NCI-H2107 (cell line): ENCODE measurements at regions not wholly inside any gene's neighbourhood (a gene's known extent, or its start where the extent isn't known, plus 50 kb on each side); places are given as distances from the start of the nearest gene placed in this dataset.
"Not testable (repeated sequence)": the region's sequence is repeated elsewhere in the genome, so short reads cannot be mapped to it uniquely, and the experiment has no call there.

Source experiments
- DNase-seq: peaks from one replicate; lab custom pipeline; 2025; lab: John Stamatoyannopoulos, UW

DNA sequence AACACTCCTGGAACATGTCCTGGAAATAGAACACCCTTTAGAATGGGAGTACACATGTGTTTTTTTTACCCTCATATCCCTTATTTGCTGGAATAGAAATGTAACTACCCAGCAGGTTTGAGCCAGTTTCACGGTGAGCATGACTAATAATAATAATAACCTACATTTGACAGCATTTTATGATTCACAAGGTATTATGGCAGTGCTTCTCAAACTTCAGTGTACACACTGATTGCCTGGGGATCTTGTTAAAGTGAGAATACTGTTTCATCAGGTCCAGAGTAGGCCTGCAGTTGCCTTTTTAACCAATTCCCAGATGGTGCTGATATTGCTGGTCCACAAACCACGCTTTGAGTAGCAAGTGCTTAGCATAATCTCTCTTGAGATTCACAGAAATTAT lies 63.9 kb downstream of the NFKBIZ start:
- no peak for DNase-seq

DNA sequence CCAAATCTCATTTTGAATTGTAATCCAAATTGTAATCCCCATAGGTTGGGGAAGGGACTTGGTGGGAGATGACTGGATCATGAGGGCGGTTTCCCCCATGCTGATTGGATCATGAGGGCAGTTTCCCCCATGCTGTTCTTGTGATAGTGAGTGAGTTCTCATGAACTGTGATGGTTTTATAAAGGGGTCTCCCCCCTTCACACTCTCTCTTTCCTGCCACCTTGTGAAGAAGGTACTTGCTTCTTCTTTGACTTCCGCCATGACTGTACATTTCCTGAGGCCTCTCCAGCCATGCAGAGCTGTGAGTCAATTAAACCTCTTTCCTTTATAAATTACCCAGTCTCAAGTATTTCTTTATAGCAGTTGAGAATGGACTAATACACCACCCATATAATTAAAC lies 68.4 kb downstream of the NFKBIZ start:
- not testable (repeated sequence) for DNase-seq

DNA sequence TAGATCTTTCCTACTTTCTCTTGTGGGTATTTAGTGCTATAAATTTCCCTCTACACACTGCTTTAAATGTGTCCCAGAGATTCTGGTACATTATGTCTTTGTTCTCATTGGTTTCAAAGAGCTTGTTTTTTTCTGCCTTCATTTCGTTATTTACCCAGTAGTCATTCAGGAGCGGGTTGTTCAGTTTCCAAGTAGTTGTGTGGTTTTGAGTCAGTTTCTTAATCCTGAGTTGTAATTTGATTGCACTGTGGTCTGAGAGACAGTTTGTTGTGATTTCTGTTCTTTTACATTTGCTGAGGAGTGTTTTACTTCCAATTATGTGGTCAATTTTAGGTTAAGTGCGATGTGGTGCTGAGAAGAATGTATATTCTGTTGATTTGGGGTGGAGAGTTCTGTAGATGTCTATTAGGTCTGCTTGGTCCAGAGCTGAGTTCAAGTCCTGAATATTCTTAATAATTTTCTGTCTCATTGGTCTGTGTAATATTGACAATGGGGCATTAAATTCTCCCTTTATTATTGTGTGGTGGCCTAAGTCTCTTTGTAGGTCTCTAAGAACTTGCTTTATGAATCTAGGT lies 72.9 kb downstream of the NFKBIZ start:
- DNase-seq = not testable (repeated sequence)

DNA sequence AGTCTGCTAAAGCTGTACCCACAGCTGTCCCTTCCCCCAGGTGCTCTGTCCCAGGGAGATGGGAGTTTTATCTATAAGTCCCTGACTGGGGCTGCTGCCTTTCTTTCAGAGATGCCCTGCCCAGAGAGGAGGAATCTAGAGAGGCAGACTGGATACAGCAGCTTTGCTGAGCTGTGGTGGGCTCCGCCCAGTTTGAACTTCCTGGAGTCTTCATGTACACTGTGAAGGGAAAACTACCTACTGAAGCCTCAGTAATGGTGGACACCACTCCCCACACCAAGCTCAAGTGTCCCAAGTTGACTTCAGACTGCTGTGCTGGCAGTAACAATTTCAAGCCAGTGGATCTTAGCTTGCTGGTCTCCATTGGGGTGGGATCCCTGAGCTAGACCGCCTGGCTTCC lies 75.3 kb downstream of the NFKBIZ start:
- not testable (repeated sequence) for DNase-seq

DNA sequence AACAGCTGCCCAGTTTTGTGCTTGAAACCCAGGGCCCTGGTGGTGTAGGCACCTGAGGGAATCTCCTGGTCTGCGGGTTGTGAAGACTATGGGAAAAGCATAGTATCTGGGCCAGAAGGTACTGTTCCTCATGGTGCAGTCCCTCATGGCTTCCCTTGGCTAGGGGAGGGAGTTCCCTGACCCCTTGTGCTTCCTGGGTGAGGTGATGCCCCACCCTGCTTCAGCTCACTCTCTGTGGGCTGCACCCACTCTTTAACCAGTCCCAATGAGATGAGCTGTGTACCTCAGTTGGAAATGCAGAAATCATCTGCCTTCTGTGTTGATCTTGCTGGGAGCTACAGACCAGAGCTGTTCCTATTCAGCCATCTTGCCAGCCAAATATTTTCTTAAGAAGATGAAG lies 75.8 kb downstream of the NFKBIZ start:
- DNase-seq = not testable (repeated sequence)

DNA sequence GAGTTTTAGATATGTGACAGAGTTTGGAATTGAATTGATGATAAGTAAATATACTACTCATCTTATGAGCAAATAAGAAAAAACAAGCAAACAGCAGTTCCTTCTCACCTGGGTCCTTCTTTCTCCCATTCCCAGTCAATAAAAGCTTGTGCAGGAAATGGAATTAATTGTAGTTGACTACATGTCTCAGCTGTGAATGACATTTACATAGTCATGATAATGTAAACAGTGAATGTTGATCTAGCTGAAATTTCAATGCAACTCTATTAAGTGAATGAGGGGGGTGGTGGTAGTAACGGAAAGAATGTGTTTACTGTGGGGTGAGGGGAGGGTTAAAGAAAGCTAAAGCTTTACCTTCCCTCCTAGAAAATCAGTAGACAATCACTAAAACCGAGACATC lies 76.2 kb downstream of the NFKBIZ start:
- DNase-seq = no peak

DNA sequence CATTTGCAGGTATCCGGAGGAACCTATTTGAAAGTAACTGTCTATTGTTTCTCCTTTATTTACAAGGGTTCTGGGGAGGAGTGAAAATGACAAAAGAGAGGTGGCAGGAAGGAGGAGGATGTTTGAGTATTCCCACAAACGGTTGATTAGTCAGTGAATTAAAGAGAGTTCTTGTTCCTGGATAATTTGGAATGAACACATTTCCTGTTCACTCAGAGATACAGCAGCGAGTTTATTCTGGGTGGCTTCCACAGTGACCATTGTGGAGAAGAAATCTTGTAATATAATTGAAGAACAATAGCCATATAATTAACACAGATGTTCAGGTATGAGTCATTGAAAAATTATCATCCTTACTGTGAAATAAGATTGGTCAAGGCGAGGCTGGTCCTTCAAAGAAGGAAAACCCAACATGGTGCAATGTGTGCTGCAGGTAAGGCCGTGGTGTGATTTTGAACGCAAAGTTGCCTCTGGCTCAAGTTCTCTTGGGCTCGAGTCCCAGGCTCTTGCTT lies 77.3 kb downstream of the NFKBIZ start:
- no peak for DNase-seq

DNA sequence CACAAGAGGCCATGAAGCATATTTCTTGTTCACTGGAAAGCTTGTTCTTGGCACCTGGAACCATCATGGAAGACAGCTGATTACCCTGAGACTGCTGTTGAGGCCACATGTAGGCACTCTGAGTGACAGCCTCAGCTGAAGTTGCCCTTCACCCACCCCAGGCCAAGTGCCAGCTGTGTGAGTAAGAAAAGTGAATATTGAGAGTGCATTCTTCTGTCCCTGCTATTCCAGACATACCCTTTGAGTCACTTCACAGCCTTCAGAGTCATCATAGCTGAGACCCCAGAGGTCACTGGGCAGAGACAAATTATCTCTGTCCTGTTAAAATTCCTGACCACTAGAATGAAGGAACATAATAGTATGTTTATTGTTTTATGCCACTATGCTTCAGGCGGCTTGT lies 79.6 kb downstream of the NFKBIZ start:
- DNase-seq = no peak

DNA sequence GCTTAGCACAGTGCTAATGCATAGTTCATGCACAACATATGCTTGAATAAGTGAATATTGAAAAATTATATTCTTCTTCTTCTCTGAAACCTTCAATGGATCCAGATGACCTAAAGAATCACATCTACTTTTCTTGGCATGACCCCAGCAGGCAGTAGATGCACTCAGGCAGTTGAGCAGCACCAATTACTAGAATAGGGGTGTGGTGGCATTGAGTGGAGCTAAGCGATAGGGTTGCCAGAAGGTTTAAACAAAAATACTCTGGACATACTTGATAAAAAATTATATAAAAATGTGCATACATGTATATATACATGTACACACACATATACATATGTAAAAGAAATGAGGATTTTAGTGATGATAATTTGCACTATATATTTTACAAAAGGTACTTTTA lies 81.8 kb downstream of the NFKBIZ start:
- DNase-seq = no peak

DNA sequence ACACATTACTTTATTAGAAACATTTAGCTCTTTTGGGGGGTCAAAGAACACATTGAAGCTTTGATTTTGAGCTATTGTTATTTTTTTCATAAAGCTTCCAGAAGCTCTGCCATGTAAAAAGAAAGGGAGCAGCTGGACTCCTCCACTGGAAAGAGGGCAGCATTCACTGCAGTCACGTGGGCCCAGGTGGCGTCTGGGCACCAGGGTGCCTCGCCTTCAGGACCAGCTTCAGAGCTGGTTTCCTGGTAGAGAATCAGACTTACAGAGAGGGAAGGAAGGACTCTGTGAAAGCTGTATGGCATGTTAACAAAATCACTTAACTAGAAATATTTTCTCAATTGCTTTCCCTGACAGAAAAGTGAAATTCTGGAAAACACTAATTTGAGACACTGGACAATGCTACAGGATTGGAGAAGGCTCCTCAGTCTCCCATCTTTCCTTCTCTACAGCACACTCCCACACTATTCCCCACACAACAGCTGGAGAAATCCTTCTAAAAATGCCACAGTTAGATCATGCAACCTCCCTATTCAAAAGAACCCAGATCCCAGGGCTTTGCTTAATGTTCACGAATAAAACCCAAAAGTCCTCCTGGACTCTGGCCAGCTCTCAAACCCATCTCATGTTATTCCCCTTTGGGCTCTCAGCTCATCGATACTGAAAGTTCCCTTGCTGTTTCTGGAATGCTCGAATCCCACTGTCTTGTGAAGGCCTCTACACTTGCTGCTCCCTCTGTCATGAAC lies 83.2 kb downstream of the NFKBIZ start:
- no peak for DNase-seq

DNA sequence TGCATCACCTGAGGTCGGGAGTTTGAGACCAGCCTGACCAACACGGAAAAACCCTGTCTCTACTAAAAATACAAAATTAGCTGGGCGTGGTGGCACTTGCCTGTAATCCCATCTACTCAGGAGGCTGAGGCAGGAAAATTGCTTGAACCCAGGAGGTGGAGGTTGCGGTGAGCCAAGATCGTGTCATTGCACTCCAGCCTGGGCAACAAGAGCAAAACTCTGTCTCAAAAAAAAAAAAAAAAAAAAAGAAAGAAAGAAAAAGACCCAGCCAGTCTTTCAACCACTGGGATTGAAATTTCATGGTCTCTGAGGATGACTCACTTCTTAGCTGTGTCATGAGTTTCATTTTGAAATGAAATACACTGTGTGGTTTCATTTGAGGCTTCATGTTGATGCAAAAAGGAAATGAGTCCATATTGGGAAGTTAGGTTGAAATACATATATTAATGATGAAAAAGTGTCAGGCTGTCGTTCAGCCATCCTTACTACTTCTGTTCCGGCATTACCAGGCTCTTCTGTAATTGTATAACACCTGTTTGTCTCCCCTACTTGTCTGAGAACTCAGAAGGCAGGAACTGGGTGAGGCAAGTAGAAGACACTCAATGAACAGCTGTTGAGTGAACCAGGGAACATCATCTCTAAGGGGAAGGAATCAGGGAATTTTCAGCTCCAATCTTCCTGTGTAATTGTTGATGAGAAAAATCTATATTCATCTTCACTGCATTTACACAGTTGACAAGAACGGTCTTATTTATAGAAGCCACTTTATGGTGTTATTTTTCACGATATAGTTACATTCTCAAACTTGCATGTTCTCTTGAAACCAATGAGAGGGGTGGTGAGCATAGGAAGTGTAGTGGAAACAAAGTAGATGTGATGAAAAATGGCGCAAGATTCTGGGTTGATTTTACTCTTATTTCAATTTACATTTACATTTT lies 87.4 kb downstream of the NFKBIZ start:
- no peak for DNase-seq

DNA sequence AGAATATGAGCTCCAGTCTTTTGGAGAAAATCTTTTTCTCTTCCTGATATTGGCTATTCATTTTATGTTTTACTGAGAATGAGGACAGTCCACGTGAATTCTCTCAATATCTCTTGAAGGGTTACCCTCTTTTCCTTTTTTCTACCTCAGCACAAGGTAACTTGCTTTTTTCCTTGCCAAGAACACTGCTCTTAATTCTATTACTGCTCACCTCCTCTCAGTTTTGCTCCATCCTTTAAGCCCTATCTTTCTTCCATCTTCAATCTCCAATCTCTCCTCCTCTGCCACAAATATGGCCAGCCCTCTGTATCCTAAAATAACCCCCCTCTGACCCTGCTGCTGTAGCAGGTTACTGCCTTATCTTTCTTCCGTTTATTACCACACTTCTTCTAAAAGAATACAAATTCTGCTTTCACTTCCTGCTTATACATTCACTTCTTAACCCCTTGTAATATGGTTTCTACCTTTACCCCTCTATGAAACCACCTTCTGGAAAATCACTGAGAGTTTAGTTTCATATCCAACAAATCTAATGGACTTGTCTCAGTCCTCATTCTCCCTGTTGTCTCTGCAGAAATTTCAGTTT lies 89.0 kb downstream of the NFKBIZ start:
- DNase-seq = no peak

DNA sequence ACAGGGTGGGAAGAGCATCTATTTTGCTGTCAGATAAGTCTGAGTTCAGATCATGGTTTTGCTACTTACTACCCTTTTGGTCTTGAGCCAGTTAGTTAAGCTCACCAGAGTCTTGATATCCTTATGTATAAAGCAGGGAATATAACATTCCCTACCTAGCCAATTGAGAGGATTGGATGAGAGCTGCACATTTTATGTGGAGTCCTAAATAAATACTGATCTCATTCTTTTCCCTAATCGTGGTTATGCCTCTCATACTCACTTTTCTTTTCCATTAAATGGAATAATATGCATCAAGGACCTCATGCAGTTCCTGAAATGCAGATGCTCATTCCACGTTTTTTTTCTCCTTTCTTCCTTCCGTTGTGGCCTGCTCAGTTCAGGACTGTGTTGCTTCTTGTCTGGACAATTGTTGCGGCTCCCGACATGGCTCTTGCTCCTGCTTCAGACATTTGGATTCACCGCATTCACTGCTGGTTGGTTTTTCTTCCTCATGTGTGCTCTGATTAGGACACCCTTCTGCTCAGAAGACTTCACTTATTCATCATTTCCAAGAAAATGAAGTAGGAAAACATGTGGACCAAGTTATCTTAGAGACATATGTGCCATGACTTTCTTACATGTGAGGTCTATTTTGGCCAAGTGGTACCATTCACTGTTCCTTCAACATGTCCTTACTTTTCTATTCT lies 90.2 kb downstream of the NFKBIZ start:
- no peak for DNase-seq

DNA sequence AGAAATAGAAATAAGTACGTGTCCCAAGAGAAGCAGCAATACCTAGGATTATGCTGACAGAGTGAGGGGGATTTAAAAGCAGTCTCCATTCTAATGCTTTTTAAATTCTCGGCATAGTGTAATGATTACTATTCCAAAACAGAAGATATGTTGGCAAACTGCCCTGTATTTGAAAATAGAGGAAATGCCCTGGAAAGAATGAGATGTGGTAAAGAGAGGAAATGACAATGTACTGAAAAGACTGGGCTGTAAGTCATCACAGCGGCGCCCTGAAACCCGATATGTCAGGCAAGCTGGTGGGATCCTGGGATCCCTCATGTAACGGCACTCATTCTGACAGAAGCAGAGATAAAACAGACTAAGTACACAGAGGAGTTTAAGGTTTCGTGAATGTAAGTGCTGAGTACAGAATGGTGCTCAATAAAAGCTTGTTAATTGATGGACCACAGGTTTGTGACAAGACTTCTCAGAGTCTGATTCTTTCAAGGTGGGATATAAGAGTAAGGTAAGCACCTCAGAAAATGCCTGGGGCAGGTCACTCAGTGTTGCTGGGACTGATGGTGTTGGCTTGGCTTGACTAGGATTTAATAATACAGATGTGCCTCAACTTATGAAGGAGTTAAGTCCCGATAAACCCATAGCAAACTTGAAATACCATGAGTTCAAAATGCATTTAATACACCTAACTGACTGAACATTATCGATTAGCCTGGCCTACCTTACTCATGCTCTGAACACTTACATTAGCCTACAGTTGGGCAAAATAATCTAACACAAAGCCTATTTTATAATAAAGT lies 91.4 kb downstream of the NFKBIZ start:
- DNase-seq = no peak

DNA sequence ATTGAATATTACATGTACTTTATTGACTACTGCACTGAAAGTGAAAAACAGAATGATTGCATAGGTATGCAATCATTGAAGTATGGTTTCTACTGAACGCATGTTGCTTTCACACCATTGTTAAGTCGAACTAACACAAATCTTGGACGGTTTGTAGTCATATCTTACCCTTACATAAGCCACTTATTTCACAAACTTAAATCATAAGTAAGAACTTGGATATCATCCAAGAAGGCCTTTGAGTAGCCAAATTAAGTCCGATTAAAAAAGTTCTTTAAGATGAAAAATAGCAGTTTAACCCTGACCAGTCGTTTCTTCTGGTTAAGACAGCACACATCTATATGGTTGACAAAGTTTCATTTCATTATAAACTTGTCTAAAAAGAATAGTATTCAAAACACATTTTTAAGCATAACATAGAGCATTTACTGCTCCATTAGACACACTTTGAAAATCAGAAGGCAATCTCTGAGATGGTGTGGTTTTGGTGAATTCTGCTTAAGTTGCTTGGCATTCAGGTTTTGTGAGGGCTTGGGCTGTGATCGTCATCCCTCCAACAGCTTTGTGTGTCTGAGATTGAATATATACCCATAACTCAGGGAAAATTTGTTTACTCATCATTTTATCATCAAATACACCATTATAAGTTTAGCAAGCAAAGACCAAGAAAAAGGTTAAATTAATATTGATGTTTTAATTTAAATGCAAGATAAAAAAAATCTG lies 92.2 kb downstream of the NFKBIZ start:
- no peak for DNase-seq

DNA sequence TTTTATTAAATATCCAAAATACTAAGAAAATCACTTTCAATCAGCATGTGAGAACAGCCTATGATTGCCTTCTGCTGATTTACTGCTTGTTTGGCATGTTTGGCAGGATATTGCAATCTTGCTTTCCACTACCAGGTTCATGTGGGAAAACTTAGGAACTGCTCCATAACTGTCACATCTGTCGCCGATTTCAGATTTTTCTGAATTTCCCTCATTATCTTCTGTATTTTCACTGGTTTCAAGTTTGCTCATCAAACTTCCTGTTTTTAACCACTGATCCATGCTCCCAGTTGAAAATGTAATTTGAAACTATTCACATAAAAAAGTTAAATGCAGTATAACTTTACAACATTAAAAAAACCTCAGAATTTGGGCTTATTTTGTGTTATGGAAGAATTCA lies 93.0 kb downstream of the NFKBIZ start:
- no peak for DNase-seq

DNA sequence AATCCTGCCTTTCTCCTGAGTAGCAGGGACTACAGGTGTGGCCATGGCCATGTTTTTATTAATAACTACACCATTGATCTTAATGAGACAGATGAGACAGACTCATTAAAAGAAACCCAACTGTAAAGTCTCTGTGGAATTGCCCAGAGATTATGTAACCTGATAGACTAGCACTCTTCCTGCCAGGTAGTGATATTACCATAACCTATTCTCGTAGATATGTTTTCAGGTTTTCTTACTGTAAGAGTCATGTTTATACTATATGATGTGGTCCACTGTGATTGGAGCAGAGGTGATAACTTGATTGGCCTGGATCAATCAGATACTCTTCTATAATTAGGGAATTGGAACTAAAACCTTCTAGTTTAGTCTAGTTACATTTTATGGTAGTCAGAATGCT lies 93.7 kb downstream of the NFKBIZ start:
- DNase-seq = no peak

DNA sequence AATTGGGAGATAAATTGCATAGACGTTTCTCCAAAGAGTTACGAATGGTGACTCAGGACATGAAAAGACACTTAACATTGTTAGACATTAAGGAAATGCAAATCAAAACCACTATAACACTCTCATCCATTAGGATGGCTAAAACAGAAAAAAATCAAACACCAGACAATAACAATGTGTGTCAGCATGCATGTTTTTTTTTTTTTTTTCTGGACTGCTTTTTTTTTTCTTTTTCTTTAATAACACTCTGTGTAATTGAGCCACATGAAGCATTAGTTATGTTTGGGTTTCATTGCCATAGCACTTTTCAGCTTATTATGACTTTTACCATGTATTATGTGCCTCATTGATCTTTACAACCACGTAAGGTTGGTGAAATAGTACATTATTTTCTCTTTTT lies 95.0 kb downstream of the NFKBIZ start:
- no peak for DNase-seq

DNA sequence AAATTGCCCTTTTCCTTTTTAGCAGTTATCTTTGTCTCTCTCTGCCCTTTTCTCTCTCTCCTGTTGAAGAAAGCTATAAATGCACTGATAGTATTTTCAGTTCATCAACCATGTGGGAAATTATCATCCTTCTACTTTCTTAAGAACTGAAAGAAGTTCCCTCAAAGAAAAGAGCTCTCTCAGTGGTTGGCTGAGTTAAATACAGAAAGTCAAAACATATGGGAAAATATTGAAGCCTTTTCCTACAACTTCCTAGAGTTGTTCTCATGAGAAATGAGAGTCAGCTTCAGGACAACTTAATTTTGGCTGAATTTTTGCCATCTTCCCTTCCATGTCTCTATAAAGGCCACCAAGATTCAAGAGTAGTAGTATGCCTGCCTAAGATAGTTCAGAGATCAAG lies 96.7 kb downstream of the NFKBIZ start:
- no peak for DNase-seq

DNA sequence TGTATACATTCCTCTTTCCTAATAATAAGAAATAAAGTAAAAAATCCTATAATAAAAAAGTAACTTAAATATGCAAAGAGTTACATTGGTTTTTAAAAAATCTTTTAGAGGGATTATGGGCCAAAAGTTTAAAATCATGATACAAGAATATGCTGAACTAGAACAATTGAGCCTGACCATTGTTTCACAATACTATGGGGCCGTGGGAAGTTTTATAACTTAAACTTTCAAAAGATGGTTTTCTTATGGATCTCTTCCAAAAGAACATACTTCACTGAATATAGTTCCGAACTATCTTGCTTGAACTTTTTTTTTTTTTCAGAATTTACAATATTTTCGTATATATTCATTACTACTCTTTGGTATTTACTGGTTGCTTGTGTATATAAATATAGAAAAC lies 97.6 kb downstream of the NFKBIZ start:
- DNase-seq = no peak
